ENCODE measurements at regions not wholly inside any gene's neighbourhood (a gene's known extent, or its start where the extent isn't known, plus 50 kb on each side); places are given as distances from the start of the nearest gene placed in this dataset.

GRCh38 chr7:157487046-157487770 is 150.4 kb downstream of the DNAJB6 start:
- no peak for DNase-seq (ENCODE audit: low read depth)
- no peak overlapping the region for H3K4me3 ChIP-seq (ENCODE audit: low read depth, low read length)
- no peak for TF ChIP-seq CTCF (conservative IDR thresholded peaks at IDR 0.05; ENCODE audit: low read depth, low read length)

- no peak overlapping the region for H3K4me3 ChIP-seq (ENCODE audit: low read depth, low read length)
- no peak for DNase-seq (ENCODE audit: low read depth)
- no peak for TF ChIP-seq CTCF (conservative IDR thresholded peaks at IDR 0.05; ENCODE audit: low read depth, low read length)
Measured at GRCh38 chr7:157488281-157488680, 151.5 kb downstream of the DNAJB6 start.

GRCh38 chr7:157488966-157489365 is 152.2 kb downstream of the DNAJB6 start:
- no peak for TF ChIP-seq CTCF (conservative IDR thresholded peaks at IDR 0.05; ENCODE audit: low read depth, low read length)
- H3K4me3 ChIP-seq (ENCODE audit: low read depth, low read length) = no peak overlapping the region
- no peak for DNase-seq (ENCODE audit: low read depth)

Data from epithelial cell of proximal tubule (primary cell).